HEK293 (cell line): ENCODE measurements at regions not wholly inside any gene's neighbourhood (a gene's known extent, or its start where the extent isn't known, plus 50 kb on each side); places are given as distances from the start of the nearest gene placed in this dataset.

ENCODE experiments used
- CTCF ChIA-PET: fragments of 350-600 bp; formaldehyde crosslinking; extraction: SDS; loops from one replicate; lab custom pipeline; 2021; ENCODE audit warnings: antibody characterized with exemption; lab: Yijun Ruan, JAX
- POLR2A ChIA-PET: fragments of 300-600 bp; formaldehyde crosslinking; extraction: SDS; loops from one replicate; lab custom pipeline; 2020; ENCODE audit warnings: antibody characterized with exemption, inconsistent platforms; lab: Yijun Ruan, JAX
- H3K27ac ChIP-seq: fragments of 200-500 bp; sonication (Bioruptor generic); 2 replicates; pipeline ENCODE4 v1.5.1; 2014; ENCODE audit warnings: low read depth, low read length, control low read depth, inconsistent platforms; ENCODE audit errors: extremely low read depth
- H3K36me3 ChIP-seq, 2 experiments: fragments of 200-500 bp in 1 of 2; sonication (Bioruptor generic) in 1 of 2; 1 replicate in 1 of 2; 2 replicates in 1 of 2; pipeline ENCODE4 v1.5.1; 2014 to 2017; ENCODE audit warnings: inconsistent platforms in 2 of 2, low read length in 2 of 2; ENCODE audit not compliant: control insufficient read depth in 2 of 2, insufficient read depth in 1 of 2
- H3K4me1 ChIP-seq: fragments of 200-500 bp; sonication (Bioruptor generic); 2 replicates; pipeline ENCODE4 v1.5.1; 2014; ENCODE audit warnings: mild to moderate bottlenecking, low read length, inconsistent platforms; ENCODE audit not compliant: control insufficient read depth, insufficient read depth
- H3K4me3 ChIP-seq: 2 replicates; pipeline ENCODE4 v1.5.1; 2011; ENCODE audit warnings: low read depth, mild to moderate bottlenecking, control low read depth, low read length, moderate library complexity
- H3K9me3 ChIP-seq: fragments of 200-500 bp; sonication (Bioruptor generic); 2 replicates; pipeline ENCODE4 v1.5.1; 2014; ENCODE audit warnings: low read depth, low read length, inconsistent platforms; ENCODE audit not compliant: control insufficient read depth, insufficient read depth
- MEIS1 ChIP-seq: sonication (generic); formaldehyde crosslinking; IDR thresholded peaks from 2 replicates; pipeline ENCODE4 v1.8.1; 2022; ENCODE audit warnings: missing genetic modification reagents, mild to moderate bottlenecking, borderline replicate concordance
- MYNN ChIP-seq: fragments of 450-650 bp; formaldehyde crosslinking; IDR thresholded peaks from 2 replicates; pipeline ENCODE4 v1.5.1; 2016; ENCODE audit warnings: missing biosample characterization, missing genetic modification characterization, borderline replicate concordance
- SCRT1 ChIP-seq: fragments of 450-650 bp; formaldehyde crosslinking; IDR thresholded peaks from 2 replicates; pipeline ENCODE4 v1.5.1; 2016; ENCODE audit warnings: missing biosample characterization, missing genetic modification characterization, borderline replicate concordance
- TCF7L2 ChIP-seq: IDR thresholded peaks from 2 replicates; pipeline ENCODE4 v1.6.1; 2011; ENCODE audit warnings: low read depth, mild to moderate bottlenecking, inconsistent platforms, low read length, moderate library complexity, borderline replicate concordance
- ZNF24 ChIP-seq: fragments of 450-650 bp; formaldehyde crosslinking; IDR thresholded peaks from 2 replicates; pipeline ENCODE4 v1.5.1; 2016; ENCODE audit warnings: missing biosample characterization, missing genetic modification characterization
- ZNF274 ChIP-seq, 2 experiments: fragments of 200-500 bp in 1 of 2; fragments of 450-650 bp in 1 of 2; sonication (Bioruptor generic) in 1 of 2; formaldehyde crosslinking in 1 of 2; IDR thresholded peaks; 2 replicates each; pipeline versions ENCODE4 v1.5.1 to v1.6.1; 2014 to 2016; ENCODE audit warnings: borderline replicate concordance in 1 of 2, inconsistent platforms in 1 of 2, low read length in 1 of 2, missing biosample characterization in 1 of 2, missing genetic modification characterization in 1 of 2
- ZNF501 ChIP-seq: fragments of 450-650 bp; formaldehyde crosslinking; IDR thresholded peaks from 2 replicates; pipeline ENCODE4 v1.5.1; 2016; ENCODE audit warnings: missing biosample characterization, missing genetic modification characterization
- ZNF529 ChIP-seq: fragments of 450-650 bp; formaldehyde crosslinking; IDR thresholded peaks from 2 replicates; pipeline ENCODE4 v1.5.1; 2017; ENCODE audit warnings: missing genetic modification characterization, missing biosample characterization; ENCODE audit not compliant: insufficient replicate concordance
- ZNF600 ChIP-seq: fragments of 450-650 bp; formaldehyde crosslinking; IDR thresholded peaks from 2 replicates; pipeline ENCODE4 v1.5.1; 2016; ENCODE audit warnings: missing biosample characterization, missing genetic modification characterization
- ZNF707 ChIP-seq: fragments of 450-650 bp; formaldehyde crosslinking; IDR thresholded peaks from 2 replicates; pipeline ENCODE4 v1.5.1; 2016; ENCODE audit warnings: missing biosample characterization, missing genetic modification characterization
- ZNF791 ChIP-seq: fragments of 450-650 bp; formaldehyde crosslinking; IDR thresholded peaks from 2 replicates; pipeline ENCODE4 v1.5.1; 2016; ENCODE audit warnings: missing biosample characterization, missing genetic modification characterization
- TF ChIP-seq, protein P1 (sequence below): fragments of 450-650 bp; formaldehyde crosslinking; IDR thresholded peaks from 2 replicates; pipeline ENCODE4 v1.5.1; 2016; ENCODE audit warnings: missing biosample characterization, missing genetic modification characterization
- TF ChIP-seq, protein P2 (sequence below): fragments of 450-650 bp; formaldehyde crosslinking; IDR thresholded peaks from 2 replicates; pipeline ENCODE4 v1.5.1; 2016; ENCODE audit warnings: missing biosample characterization, missing genetic modification characterization, borderline replicate concordance
- TF ChIP-seq, protein P3 (sequence below): fragments of 450-650 bp; formaldehyde crosslinking; IDR thresholded peaks from 2 replicates; pipeline ENCODE4 v1.5.1; 2016; ENCODE audit warnings: missing biosample characterization, missing genetic modification characterization
- TF ChIP-seq, protein P4 (sequence below): fragments of 450-650 bp; formaldehyde crosslinking; conservative IDR thresholded peaks from 2 replicates; pipeline ENCODE4 v1.5.1; 2016; ENCODE audit warnings: low read depth, missing biosample characterization, missing genetic modification characterization
- TF ChIP-seq, protein P5 (sequence below): fragments of 450-650 bp; formaldehyde crosslinking; IDR thresholded peaks from 2 replicates; pipeline ENCODE4 v1.5.1; 2016; ENCODE audit warnings: missing biosample characterization, missing genetic modification characterization, borderline replicate concordance
- TF ChIP-seq, protein P6 (sequence below): fragments of 450-650 bp; formaldehyde crosslinking; IDR thresholded peaks from 2 replicates; pipeline ENCODE4 v1.5.1; 2016; ENCODE audit warnings: missing biosample characterization, missing genetic modification characterization

DNA sequence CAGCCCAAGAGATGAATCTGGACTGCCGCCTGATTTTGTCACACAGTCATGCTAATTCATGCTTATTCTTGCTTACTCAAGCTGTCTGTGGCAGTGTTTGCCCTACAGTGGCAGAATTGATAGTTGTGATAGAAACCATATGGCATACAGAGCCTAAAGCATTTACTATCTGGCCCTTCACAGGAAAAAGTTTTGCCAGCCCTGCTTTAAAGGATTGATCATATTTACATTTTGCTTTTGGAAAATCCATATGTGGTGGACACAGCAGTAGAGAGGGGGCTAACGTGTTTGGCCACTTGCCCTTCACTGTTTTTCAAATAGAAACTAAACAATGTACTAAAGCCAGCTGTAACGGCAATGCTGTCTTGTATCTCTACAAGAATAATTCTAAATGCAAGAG is 974.0 kb upstream of the GHITM start:
- no peak overlapping the region for H3K4me3 ChIP-seq
- CTCF ChIA-PET: no interaction called here
- no peak overlapping the region for H3K27ac ChIP-seq
- no peaks in the 10 kb centered on the region for H3K9me3 ChIP-seq
- H3K4me1 ChIP-seq: no peaks in the 10 kb centered on the region
- POLR2A ChIA-PET: no interaction called here
- no peak for TF ChIP-seq ZNF24 (tag by site-specific recombination)
- TF ChIP-seq, protein P1, sequence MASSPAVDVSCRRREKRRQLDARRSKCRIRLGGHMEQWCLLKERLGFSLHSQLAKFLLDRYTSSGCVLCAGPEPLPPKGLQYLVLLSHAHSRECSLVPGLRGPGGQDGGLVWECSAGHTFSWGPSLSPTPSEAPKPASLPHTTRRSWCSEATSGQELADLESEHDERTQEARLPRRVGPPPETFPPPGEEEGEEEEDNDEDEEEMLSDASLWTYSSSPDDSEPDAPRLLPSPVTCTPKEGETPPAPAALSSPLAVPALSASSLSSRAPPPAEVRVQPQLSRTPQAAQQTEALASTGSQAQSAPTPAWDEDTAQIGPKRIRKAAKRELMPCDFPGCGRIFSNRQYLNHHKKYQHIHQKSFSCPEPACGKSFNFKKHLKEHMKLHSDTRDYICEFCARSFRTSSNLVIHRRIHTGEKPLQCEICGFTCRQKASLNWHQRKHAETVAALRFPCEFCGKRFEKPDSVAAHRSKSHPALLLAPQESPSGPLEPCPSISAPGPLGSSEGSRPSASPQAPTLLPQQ (tag by site-specific recombination): no peak
- TF ChIP-seq, protein P2, sequence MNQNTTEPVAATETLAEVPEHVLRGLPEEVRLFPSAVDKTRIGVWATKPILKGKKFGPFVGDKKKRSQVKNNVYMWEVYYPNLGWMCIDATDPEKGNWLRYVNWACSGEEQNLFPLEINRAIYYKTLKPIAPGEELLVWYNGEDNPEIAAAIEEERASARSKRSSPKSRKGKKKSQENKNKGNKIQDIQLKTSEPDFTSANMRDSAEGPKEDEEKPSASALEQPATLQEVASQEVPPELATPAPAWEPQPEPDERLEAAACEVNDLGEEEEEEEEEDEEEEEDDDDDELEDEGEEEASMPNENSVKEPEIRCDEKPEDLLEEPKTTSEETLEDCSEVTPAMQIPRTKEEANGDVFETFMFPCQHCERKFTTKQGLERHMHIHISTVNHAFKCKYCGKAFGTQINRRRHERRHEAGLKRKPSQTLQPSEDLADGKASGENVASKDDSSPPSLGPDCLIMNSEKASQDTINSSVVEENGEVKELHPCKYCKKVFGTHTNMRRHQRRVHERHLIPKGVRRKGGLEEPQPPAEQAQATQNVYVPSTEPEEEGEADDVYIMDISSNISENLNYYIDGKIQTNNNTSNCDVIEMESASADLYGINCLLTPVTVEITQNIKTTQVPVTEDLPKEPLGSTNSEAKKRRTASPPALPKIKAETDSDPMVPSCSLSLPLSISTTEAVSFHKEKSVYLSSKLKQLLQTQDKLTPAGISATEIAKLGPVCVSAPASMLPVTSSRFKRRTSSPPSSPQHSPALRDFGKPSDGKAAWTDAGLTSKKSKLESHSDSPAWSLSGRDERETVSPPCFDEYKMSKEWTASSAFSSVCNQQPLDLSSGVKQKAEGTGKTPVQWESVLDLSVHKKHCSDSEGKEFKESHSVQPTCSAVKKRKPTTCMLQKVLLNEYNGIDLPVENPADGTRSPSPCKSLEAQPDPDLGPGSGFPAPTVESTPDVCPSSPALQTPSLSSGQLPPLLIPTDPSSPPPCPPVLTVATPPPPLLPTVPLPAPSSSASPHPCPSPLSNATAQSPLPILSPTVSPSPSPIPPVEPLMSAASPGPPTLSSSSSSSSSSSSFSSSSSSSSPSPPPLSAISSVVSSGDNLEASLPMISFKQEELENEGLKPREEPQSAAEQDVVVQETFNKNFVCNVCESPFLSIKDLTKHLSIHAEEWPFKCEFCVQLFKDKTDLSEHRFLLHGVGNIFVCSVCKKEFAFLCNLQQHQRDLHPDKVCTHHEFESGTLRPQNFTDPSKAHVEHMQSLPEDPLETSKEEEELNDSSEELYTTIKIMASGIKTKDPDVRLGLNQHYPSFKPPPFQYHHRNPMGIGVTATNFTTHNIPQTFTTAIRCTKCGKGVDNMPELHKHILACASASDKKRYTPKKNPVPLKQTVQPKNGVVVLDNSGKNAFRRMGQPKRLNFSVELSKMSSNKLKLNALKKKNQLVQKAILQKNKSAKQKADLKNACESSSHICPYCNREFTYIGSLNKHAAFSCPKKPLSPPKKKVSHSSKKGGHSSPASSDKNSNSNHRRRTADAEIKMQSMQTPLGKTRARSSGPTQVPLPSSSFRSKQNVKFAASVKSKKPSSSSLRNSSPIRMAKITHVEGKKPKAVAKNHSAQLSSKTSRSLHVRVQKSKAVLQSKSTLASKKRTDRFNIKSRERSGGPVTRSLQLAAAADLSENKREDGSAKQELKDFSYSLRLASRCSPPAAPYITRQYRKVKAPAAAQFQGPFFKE: no peak
- TF ChIP-seq, all 188 proteins: peak for 0
- H3K36me3 ChIP-seq: no peaks in the 10 kb centered on the region

DNA sequence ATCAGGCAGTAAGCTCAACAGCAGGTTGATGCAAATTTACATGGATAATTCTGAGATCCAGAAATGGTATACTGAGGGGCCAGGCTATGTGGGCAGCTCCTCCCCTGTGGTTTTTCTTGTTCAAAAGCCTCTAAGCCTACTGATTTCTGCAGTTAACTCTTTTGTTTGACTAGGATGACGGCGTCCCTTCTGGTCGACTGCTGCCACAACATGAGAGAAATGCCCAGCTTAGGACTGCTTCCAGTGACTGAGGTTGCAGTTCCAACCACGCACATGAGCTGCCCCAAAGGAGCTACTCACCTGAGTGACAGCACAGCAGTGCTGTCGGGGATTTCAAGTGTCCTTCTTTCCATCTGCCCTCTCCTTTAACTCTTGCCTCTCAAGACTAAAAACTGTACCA is 973.0 kb upstream of the GHITM start:
- Histone ChIP-seq H3K27ac (no peak overlapping the region), H3K4me1 (no peaks in the 10 kb centered on the region), H3K4me3 (no peak overlapping the region), H3K9me3 (no peaks in the 10 kb centered on the region), H3K36me3 (no peaks in the 10 kb centered on the region)
- ChIA-PET CTCF (interaction anchor here (0.7 kb wide), 2 partner anchors 15 to 435 kb away, joined by 3 read pairs; no protein-coding TSS in a partner anchor), POLR2A (no interaction called here)
- TF ChIP-seq, protein P3, sequence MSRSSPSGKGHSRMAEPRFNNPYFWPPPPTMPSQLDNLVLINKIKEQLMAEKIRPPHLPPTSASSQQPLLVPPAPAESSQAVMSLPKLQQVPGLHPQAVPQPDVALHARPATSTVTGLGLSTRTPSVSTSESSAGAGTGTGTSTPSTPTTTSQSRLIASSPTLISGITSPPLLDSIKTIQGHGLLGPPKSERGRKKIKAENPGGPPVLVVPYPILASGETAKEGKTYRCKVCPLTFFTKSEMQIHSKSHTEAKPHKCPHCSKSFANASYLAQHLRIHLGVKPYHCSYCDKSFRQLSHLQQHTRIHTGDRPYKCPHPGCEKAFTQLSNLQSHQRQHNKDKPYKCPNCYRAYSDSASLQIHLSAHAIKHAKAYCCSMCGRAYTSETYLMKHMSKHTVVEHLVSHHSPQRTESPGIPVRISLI (tag by site-specific recombination): no peak
- TF ChIP-seq MYNN (tag by site-specific recombination): no peak
- TF ChIP-seq, protein P4, sequence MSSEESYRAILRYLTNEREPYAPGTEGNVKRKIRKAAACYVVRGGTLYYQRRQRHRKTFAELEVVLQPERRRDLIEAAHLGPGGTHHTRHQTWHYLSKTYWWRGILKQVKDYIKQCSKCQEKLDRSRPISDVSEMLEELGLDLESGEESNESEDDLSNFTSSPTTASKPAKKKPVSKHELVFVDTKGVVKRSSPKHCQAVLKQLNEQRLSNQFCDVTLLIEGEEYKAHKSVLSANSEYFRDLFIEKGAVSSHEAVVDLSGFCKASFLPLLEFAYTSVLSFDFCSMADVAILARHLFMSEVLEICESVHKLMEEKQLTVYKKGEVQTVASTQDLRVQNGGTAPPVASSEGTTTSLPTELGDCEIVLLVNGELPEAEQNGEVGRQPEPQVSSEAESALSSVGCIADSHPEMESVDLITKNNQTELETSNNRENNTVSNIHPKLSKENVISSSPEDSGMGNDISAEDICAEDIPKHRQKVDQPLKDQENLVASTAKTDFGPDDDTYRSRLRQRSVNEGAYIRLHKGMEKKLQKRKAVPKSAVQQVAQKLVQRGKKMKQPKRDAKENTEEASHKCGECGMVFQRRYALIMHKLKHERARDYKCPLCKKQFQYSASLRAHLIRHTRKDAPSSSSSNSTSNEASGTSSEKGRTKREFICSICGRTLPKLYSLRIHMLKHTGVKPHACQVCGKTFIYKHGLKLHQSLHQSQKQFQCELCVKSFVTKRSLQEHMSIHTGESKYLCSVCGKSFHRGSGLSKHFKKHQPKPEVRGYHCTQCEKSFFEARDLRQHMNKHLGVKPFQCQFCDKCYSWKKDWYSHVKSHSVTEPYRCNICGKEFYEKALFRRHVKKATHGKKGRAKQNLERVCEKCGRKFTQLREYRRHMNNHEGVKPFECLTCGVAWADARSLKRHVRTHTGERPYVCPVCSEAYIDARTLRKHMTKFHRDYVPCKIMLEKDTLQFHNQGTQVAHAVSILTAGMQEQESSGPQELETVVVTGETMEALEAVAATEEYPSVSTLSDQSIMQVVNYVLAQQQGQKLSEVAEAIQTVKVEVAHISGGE (tag by site-specific recombination): no peak
- no peak for TF ChIP-seq SCRT1 (tag by site-specific recombination)
- TF ChIP-seq, protein P5, sequence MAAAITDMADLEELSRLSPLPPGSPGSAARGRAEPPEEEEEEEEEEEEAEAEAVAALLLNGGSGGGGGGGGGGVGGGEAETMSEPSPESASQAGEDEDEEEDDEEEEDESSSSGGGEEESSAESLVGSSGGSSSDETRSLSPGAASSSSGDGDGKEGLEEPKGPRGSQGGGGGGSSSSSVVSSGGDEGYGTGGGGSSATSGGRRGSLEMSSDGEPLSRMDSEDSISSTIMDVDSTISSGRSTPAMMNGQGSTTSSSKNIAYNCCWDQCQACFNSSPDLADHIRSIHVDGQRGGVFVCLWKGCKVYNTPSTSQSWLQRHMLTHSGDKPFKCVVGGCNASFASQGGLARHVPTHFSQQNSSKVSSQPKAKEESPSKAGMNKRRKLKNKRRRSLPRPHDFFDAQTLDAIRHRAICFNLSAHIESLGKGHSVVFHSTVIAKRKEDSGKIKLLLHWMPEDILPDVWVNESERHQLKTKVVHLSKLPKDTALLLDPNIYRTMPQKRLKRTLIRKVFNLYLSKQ (tag by site-specific recombination): no peak
- no peak for TF ChIP-seq TCF7L2
- no peak for TF ChIP-seq ZNF501
- no peak for TF ChIP-seq ZNF791
- no peak for TF ChIP-seq ZNF274 (IDR thresholded peaks at IDR 0.05; ENCODE audit: low read length)
- TF ChIP-seq ZNF274 (tag by site-specific recombination; IDR thresholded peaks at IDR 0.05; ENCODE audit: borderline replicate concordance): no peak
- TF ChIP-seq ZNF529 (tag by site-specific recombination): no peak
- TF ChIP-seq, protein P6, sequence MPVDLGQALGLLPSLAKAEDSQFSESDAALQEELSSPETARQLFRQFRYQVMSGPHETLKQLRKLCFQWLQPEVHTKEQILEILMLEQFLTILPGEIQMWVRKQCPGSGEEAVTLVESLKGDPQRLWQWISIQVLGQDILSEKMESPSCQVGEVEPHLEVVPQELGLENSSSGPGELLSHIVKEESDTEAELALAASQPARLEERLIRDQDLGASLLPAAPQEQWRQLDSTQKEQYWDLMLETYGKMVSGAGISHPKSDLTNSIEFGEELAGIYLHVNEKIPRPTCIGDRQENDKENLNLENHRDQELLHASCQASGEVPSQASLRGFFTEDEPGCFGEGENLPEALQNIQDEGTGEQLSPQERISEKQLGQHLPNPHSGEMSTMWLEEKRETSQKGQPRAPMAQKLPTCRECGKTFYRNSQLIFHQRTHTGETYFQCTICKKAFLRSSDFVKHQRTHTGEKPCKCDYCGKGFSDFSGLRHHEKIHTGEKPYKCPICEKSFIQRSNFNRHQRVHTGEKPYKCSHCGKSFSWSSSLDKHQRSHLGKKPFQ (tag by site-specific recombination): no peak
- TF ChIP-seq MEIS1: no peak
- TF ChIP-seq ZNF600 (tag by site-specific recombination): no peak
- TF ChIP-seq ZNF707: no peak
